PC-9 (cell line): ENCODE measurements at regions not wholly inside any gene's neighbourhood (a gene's known extent, or its start where the extent isn't known, plus 50 kb on each side); places are given as distances from the start of the nearest gene placed in this dataset.

ENCODE experiments used
- BruUV-seq: library from RNA; stranded (reverse); fragments of 400-500 nt; replicated peaks from 2 replicates; lab custom pipeline; 2021; lab: Mats Ljungman, UMichigan
- CTCF ChIA-PET: fragments of 300-600 bp; sonication (Branson Sonifier 250); formaldehyde crosslinking; loops from one replicate; lab custom pipeline; 2022; ENCODE audit warnings: antibody characterized with exemption; lab: Charles Lee
- POLR2A ChIA-PET: fragments of 300-600 bp; sonication (Branson Sonifier 250); formaldehyde crosslinking; loops from one replicate; lab custom pipeline; 2022; ENCODE audit warnings: antibody characterized with exemption; ENCODE audit not compliant: unreplicated experiment; lab: Charles Lee
- DNase-seq, 2 experiments: peaks; one replicate each; pipeline versions ENCODE4 v3.0.0 to v3.0.0-alpha.2; 2015 to 2022; ENCODE audit warnings: mixed read lengths in 1 of 2
- H2AFZ ChIP-seq: fragments of 200-600 bp; sonication (generic); 2 replicates; pipeline ENCODE4 v1.8.1; 2017; ENCODE audit warnings: antibody characterized with exemption
- H3F3A ChIP-seq: fragments of 200-600 bp; sonication (generic); 2 replicates; pipeline ENCODE4 v1.8.1; 2017; ENCODE audit warnings: antibody characterized with exemption, mild to moderate bottlenecking, low read depth; ENCODE audit not compliant: insufficient read depth
- H3K27ac ChIP-seq: fragments of 200-600 bp; sonication (generic); 2 replicates; pipeline ENCODE4 v1.6.1; 2016; ENCODE audit warnings: mixed run types
- H3K27me3 ChIP-seq: fragments of 200-600 bp; sonication (generic); 2 replicates; pipeline ENCODE4 v1.6.1; 2016; ENCODE audit warnings: low read depth, mixed run types; ENCODE audit not compliant: insufficient read depth
- H3K36me3 ChIP-seq: fragments of 200-600 bp; sonication (generic); 2 replicates; pipeline ENCODE4 v1.6.1; 2016; ENCODE audit warnings: low read depth, mixed run types
- H3K4me1 ChIP-seq: fragments of 200-600 bp; sonication (generic); replicated peaks from 2 replicates; pipeline ENCODE4 v1.6.1; 2016; ENCODE audit warnings: mixed run types; ENCODE audit not compliant: insufficient read depth
- H3K4me2 ChIP-seq: fragments of 200-600 bp; sonication (generic); 2 replicates; pipeline ENCODE4 v1.6.1; 2017; ENCODE audit warnings: mixed run types
- H3K4me3 ChIP-seq: fragments of 200-600 bp; sonication (generic); 2 replicates; pipeline ENCODE4 v1.6.1; 2016; ENCODE audit warnings: mixed run types
- H3K79me2 ChIP-seq: fragments of 200-600 bp; sonication (generic); 2 replicates; pipeline ENCODE4 v1.6.1; 2017; ENCODE audit warnings: low read depth, mixed run types
- H3K9me2 ChIP-seq: fragments of 200-600 bp; sonication (generic); 2 replicates; pipeline ENCODE4 v1.8.1; 2017; ENCODE audit warnings: mild to moderate bottlenecking; ENCODE audit not compliant: insufficient read depth
- H3K9me3 ChIP-seq: fragments of 200-600 bp; sonication (generic); 2 replicates; pipeline ENCODE4 v1.8.1; 2016; ENCODE audit warnings: low read depth; ENCODE audit not compliant: insufficient read depth
- H4K20me1 ChIP-seq: fragments of 200-600 bp; sonication (generic); 2 replicates; pipeline ENCODE4 v1.8.1; 2017; ENCODE audit not compliant: insufficient read depth
- CTCF ChIP-seq: fragments of 200-600 bp; sonication (generic); conservative IDR thresholded peaks from 2 replicates; pipeline ENCODE4 v1.6.1; 2017; ENCODE audit warnings: mixed run types, antibody characterized with exemption, mild to moderate bottlenecking, moderate library complexity
- EZH2 ChIP-seq: fragments of 200-600 bp; sonication (generic); IDR thresholded peaks from 2 replicates; pipeline ENCODE4 v1.8.0; 2017; ENCODE audit warnings: antibody characterized with exemption, low read depth
- intact Hi-C: fragments of 100-400 bp; cut with micrococcal nuclease; formaldehyde crosslinking; loops from one replicate; pipeline ENCODE4 v1.10.0; 2022; ENCODE audit not compliant: unreplicated experiment

- Histone ChIP-seq H3K27me3 (peaks cover 46% of the 10 kb centered on the region), H3K4me1 (no peaks in the 10 kb centered on the region), H2AFZ (no peak overlapping the region), H3K9me2 (no peaks in the 10 kb centered on the region), H4K20me1 (no peaks in the 10 kb centered on the region), H3K4me3 (no peak overlapping the region), H3K27ac (no peak overlapping the region), H3K4me2 (no peak overlapping the region), H3K36me3 (no peaks in the 10 kb centered on the region), H3K9me3 (no peaks in the 10 kb centered on the region; the same call in 1 of the 2 replicates), H3K79me2 (no peaks in the 10 kb centered on the region), H3F3A (no peaks in the 10 kb centered on the region)
- no TSS peak for BruUV-seq
- DNase-seq, result no peak
- CTCF ChIA-PET, result no interaction called here
- POLR2A ChIA-PET, result no interaction called here
- no peak for TF ChIP-seq EZH2
- TF ChIP-seq CTCF, result no peak
- intact Hi-C loops, result no loop called here
Observed at GRCh38 chr2:104562537-104562936, 291.4 kb upstream of the POU3F3 start.

DNA sequence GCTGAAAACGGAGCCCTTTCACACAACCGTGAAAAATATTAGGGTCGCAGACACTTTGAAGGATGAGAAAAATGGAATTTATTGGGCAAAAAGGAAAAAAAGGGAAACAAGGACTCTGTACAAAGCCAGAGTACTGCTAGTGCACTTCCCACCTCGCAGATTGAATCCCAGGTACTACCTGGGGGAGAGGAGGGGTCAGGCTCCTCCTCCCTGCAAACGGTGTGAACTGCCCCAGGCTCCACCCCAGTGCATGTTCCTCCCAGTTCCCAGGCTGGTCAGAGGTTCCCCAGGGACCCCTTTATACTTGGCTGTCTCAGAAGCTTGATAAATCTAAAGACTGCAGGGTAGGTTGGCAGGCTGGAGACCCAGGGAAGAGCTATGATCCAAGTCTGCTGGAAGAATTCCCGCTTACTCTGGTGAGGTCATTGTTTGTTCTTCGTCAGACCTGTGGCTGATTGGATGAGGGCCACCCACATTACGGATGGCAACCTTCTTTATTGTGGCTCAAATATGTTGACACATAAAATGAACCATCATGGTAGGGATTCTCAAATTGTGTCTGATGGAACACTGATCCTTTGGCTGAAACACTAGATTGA, 290.4 kb upstream of the POU3F3 start:
- Histone ChIP-seq H3K27me3 (peaks cover 46% of the 10 kb centered on the region), H3K9me3 (no peaks in the 10 kb centered on the region; the same call in 1 of the 2 replicates), H3K27ac (no peak overlapping the region), H4K20me1 (no peaks in the 10 kb centered on the region), H3K4me3 (no peak overlapping the region), H3K79me2 (no peaks in the 10 kb centered on the region), H3K4me1 (no peaks in the 10 kb centered on the region), H3K36me3 (no peaks in the 10 kb centered on the region), H3F3A (no peaks in the 10 kb centered on the region), H3K4me2 (no peak overlapping the region), H3K9me2 (no peaks in the 10 kb centered on the region), H2AFZ (no peak overlapping the region)
- DNase-seq, result no peak
- TF ChIP-seq CTCF (no peak), EZH2 (no peak)
- CTCF ChIA-PET, result no interaction called here
- intact Hi-C loops, result no loop called here
- no TSS peak for BruUV-seq
- POLR2A ChIA-PET, result no interaction called here

GRCh38 chr2:104568247-104568646, 285.7 kb upstream of the POU3F3 start:
- H2AFZ ChIP-seq, result no peak overlapping the region
- TF ChIP-seq EZH2 (no peak), CTCF (no peak)
- CTCF ChIA-PET, result no interaction called here
- H3K4me3 ChIP-seq, result no peak overlapping the region
- no peaks in the 10 kb centered on the region for H3F3A ChIP-seq
- no peaks in the 10 kb centered on the region for H3K9me3 ChIP-seq
- no TSS peak for BruUV-seq
- H3K4me1 ChIP-seq, result no peaks in the 10 kb centered on the region
- no peak for DNase-seq
- H3K4me2 ChIP-seq, result no peak overlapping the region
- intact Hi-C loops, result no loop called here
- no peaks in the 10 kb centered on the region for H3K9me2 ChIP-seq
- POLR2A ChIA-PET, result no interaction called here
- H3K27ac ChIP-seq, result no peak overlapping the region
- H4K20me1 ChIP-seq, result no peaks in the 10 kb centered on the region
- H3K79me2 ChIP-seq, result no peaks in the 10 kb centered on the region
- peaks cover 18% of the 10 kb centered on the region; the same call in 1 of the 2 replicates for H3K27me3 ChIP-seq
- no peaks in the 10 kb centered on the region for H3K36me3 ChIP-seq
